SU-DHL-6 (cell line): ENCODE measurements at regions not wholly inside any gene's neighbourhood (a gene's known extent, or its start where the extent isn't known, plus 50 kb on each side); places are given as distances from the start of the nearest gene placed in this dataset.

ENCODE experiments used
- H2AFZ ChIP-seq: fragments of 200-600 bp; sonication (generic); 2 replicates; pipeline ENCODE4 v1.6.1; 2014; ENCODE audit warnings: low read depth, mild to moderate bottlenecking, moderate library complexity, mixed read lengths, antibody characterized with exemption, low read length; ENCODE audit not compliant: severe bottlenecking
- H3F3A ChIP-seq: fragments of 200-600 bp; shearing (Covaris generic); 2 replicates; pipeline ENCODE4 v1.6.0; 2016; ENCODE audit warnings: antibody characterized with exemption, mild to moderate bottlenecking; ENCODE audit not compliant: insufficient read depth
- H3K27ac ChIP-seq: fragments of 200-600 bp; sonication (generic); 2 replicates; pipeline ENCODE4 v1.5.1; 2016; ENCODE audit warnings: low read depth, mild to moderate bottlenecking, low read length, moderate library complexity, mixed read lengths
- H3K27me3 ChIP-seq: fragments of 200-600 bp; sonication (generic), shearing (Covaris generic); 2 replicates; pipeline ENCODE4 v1.6.0; 2014; ENCODE audit warnings: mild to moderate bottlenecking, low read length
- H3K36me3 ChIP-seq: fragments of 200-600 bp; sonication (generic); 2 replicates; pipeline ENCODE4 v1.6.1; 2014; ENCODE audit warnings: mild to moderate bottlenecking, low read length, mixed read lengths
- H3K4me2 ChIP-seq: fragments of 300-600, 200-600 bp; shearing (Covaris generic), sonication (generic); 2 replicates; pipeline ENCODE4 v1.6.0; 2014; ENCODE audit warnings: low read length, low read depth, mild to moderate bottlenecking; ENCODE audit not compliant: poor library complexity, severe bottlenecking
- H3K4me3 ChIP-seq: fragments of 200-600 bp; sonication (generic); 2 replicates; pipeline ENCODE4 v1.5.1; 2014; ENCODE audit warnings: antibody characterized with exemption, low read length, mild to moderate bottlenecking, mixed read lengths; ENCODE audit not compliant: insufficient read depth, poor library complexity, severe bottlenecking
- H3K79me2 ChIP-seq: fragments of 200-600 bp; sonication (generic); 2 replicates; pipeline ENCODE4 v1.6.1; 2014; ENCODE audit warnings: mild to moderate bottlenecking, low read length, moderate library complexity; ENCODE audit not compliant: insufficient read depth
- H3K9ac ChIP-seq: fragments of 200-600 bp; sonication (generic); 2 replicates; pipeline ENCODE4 v1.7.0; 2014; ENCODE audit warnings: mild to moderate bottlenecking, low read length
- H3K9me2 ChIP-seq: fragments of 200-600 bp; sonication (generic); replicated peaks from 2 replicates; pipeline ENCODE4 v1.6.1; 2014; ENCODE audit warnings: low read length; ENCODE audit not compliant: insufficient read depth
- H3K9me3 ChIP-seq: fragments of 200-600 bp; sonication (generic); 2 replicates; pipeline ENCODE4 v1.6.1; 2014; ENCODE audit warnings: low read length, mixed read lengths; ENCODE audit not compliant: insufficient read depth
- H4K20me1 ChIP-seq: fragments of 200-600 bp; sonication (generic); 2 replicates; pipeline ENCODE4 v1.6.1; 2014; ENCODE audit warnings: low read depth, mild to moderate bottlenecking, antibody characterized with exemption, low read length, moderate library complexity, mixed read lengths
- EZH2phosphoT487 ChIP-seq: fragments of 200-600 bp; sonication (generic), shearing (Covaris generic); conservative IDR thresholded peaks from 2 replicates; pipeline ENCODE4 v1.6.1; 2018; ENCODE audit warnings: mild to moderate bottlenecking, antibody characterized with exemption, low read length, moderate library complexity, mixed read lengths
- TF ChIP-seq, protein P1 (sequence below): fragments of 200-600 bp; sonication (generic); IDR thresholded peaks from one replicate; pipeline ENCODE4 v1.5.1; 2017; ENCODE audit warnings: antibody characterized with exemption, mild to moderate bottlenecking, low read length, moderate library complexity; ENCODE audit not compliant: insufficient read depth, poor library complexity, severe bottlenecking

DNA sequence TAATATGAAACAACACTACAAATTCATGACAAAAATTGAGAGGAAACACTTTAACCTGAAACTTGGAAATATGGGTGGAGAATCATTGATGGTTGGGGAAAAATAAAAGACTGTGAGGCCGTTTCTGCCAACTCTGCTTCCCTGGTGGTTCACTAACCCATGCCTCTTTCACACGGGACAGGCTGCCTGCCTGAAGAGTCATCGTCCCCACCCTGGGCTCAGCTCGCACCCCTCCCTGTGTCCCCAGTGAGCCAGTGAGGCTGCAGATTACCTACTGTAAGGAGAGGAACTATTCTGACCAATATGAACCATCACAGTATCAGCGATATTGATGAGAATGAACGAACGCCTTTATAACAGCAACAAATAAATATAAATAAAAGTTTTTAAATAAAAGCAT lies 357.8 kb upstream of the CDH20 start:
- H3K4me3 ChIP-seq, result no peak overlapping the region
- H2AFZ ChIP-seq, result no peak overlapping the region
- no peak for TF ChIP-seq EZH2phosphoT487
- TF ChIP-seq, protein P1, sequence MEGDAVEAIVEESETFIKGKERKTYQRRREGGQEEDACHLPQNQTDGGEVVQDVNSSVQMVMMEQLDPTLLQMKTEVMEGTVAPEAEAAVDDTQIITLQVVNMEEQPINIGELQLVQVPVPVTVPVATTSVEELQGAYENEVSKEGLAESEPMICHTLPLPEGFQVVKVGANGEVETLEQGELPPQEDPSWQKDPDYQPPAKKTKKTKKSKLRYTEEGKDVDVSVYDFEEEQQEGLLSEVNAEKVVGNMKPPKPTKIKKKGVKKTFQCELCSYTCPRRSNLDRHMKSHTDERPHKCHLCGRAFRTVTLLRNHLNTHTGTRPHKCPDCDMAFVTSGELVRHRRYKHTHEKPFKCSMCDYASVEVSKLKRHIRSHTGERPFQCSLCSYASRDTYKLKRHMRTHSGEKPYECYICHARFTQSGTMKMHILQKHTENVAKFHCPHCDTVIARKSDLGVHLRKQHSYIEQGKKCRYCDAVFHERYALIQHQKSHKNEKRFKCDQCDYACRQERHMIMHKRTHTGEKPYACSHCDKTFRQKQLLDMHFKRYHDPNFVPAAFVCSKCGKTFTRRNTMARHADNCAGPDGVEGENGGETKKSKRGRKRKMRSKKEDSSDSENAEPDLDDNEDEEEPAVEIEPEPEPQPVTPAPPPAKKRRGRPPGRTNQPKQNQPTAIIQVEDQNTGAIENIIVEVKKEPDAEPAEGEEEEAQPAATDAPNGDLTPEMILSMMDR, result no peak
- H3K9ac ChIP-seq, result no peak overlapping the region
- H3K79me2 ChIP-seq, result no peaks in the 10 kb centered on the region
- H3K36me3 ChIP-seq, result no peaks in the 10 kb centered on the region
- no peak overlapping the region for H3K27ac ChIP-seq
- H3F3A ChIP-seq, result no peaks in the 10 kb centered on the region
- no peak overlapping the region for H3K4me2 ChIP-seq
- H4K20me1 ChIP-seq, result no peaks in the 10 kb centered on the region; the same call in 1 of the 2 replicates
- H3K27me3 ChIP-seq, result no peaks in the 10 kb centered on the region
- H3K9me3 ChIP-seq, result no peaks in the 10 kb centered on the region
- H3K9me2 ChIP-seq, result 0 out of 2 replicates have a peak, but pooled peaks cover 3% of the 10 kb centered on the region

DNA sequence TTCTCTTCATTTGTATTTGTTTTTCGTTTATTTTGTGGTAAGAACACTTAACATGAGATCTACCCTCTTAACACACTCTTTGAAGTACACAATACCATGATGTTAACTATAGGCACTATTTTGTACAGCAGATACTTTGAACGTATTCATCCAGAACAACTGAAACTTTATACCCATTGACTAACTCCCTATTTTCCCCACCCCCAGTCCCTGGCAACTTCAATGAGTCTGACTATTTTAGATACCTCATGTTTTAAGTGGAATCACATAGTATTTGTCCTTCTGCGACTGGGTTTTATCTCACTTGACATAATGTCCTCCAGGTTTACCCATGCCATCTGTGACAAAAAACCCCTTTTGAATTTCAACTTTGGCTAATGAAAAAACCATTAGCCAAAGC lies 356.3 kb upstream of the CDH20 start:
- Histone ChIP-seq H3K27ac (no peak overlapping the region), H3K36me3 (no peaks in the 10 kb centered on the region), H3K9ac (no peak overlapping the region), H3K4me2 (no peak overlapping the region), H2AFZ (no peak overlapping the region), H3K9me3 (no peaks in the 10 kb centered on the region), H3K9me2 (no peaks in the 10 kb centered on the region), H3K27me3 (no peaks in the 10 kb centered on the region), H3F3A (no peaks in the 10 kb centered on the region), H4K20me1 (no peaks in the 10 kb centered on the region), H3K4me3 (no peak overlapping the region), H3K79me2 (no peaks in the 10 kb centered on the region)
- no peak for TF ChIP-seq EZH2phosphoT487
- TF ChIP-seq, protein P1, result no peak

DNA sequence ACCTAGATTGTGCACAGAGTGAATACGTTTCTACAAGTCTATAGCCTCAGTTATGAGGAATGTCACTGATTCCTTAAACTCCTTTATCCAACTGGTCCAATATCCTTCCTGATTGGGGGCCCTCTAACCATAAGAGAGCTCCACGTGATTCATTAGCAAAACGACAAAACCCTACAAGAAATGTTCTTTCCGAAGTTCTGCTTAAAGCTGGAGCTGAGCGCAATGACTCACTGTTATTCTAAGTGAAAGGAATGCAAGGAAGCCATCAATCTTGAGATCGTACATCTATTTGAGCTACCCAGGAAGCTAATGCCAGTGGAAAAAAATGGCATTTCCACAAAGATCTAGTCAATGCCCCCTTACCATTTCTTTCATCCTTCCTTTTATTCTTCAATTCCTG lies 354.9 kb upstream of the CDH20 start:
- Histone ChIP-seq H3K9me2 (no peaks in the 10 kb centered on the region), H3F3A (no peaks in the 10 kb centered on the region), H3K9ac (no peak overlapping the region), H3K27me3 (no peaks in the 10 kb centered on the region), H3K9me3 (no peaks in the 10 kb centered on the region), H4K20me1 (no peaks in the 10 kb centered on the region), H3K36me3 (no peaks in the 10 kb centered on the region), H3K27ac (no peak overlapping the region), H3K79me2 (no peaks in the 10 kb centered on the region), H3K4me2 (no peak overlapping the region), H2AFZ (no peak overlapping the region), H3K4me3 (no peak overlapping the region)
- TF ChIP-seq, protein P1, result no peak
- no peak for TF ChIP-seq EZH2phosphoT487
